Esophagus squamous epithelium (tissue), 5 donors: ENCODE measurements at regions not wholly inside any gene's neighbourhood (a gene's known extent, or its start where the extent isn't known, plus 50 kb on each side); places are given as distances from the start of the nearest gene placed in this dataset.

Experiments
- DNase-seq: peaks from one replicate; lab custom pipeline; 2025; lab: John Stamatoyannopoulos, UW
- H3K27ac ChIP-seq, 4 donors: fragments of 200-600 bp; sonication (generic); one replicate each; pipeline ENCODE4 v1.5.1; 2016 to 2019; ENCODE audit warnings: mild to moderate bottlenecking in 1 of 4
- H3K27me3 ChIP-seq, 4 donors: fragments of 200-600 bp; sonication (generic); 1 replicate in 3 of 4; 2 replicates in 1 of 4; pipeline versions ENCODE4 v1.5.1 to v1.6.0; 2017 to 2021; ENCODE audit warnings: antibody characterized with exemption in 1 of 4
- H3K36me3 ChIP-seq, 3 donors: fragments of 200-600 bp; sonication (generic); one replicate each; pipeline ENCODE4 v1.5.1; 2016 to 2019
- H3K4me1 ChIP-seq, 3 donors: fragments of 200-600 bp; sonication (generic); one replicate each; pipeline ENCODE4 v1.5.1; 2017 to 2019
- H3K4me3 ChIP-seq, 4 donors: fragments of 200-600 bp; sonication (generic); 1 replicate in 3 of 4; 2 replicates in 1 of 4; pipeline ENCODE4 v1.5.1; 2016 to 2019; ENCODE audit warnings: mild to moderate bottlenecking in 2 of 4, moderate library complexity in 1 of 4
- H3K9me3 ChIP-seq, 3 donors: fragments of 200-600 bp; sonication (generic); one replicate each; pipeline ENCODE4 v1.5.1; 2016 to 2019
- CTCF ChIP-seq, 6 experiments: fragments of 450-650 bp in 4 of 6; fragments of 200-600 bp in 2 of 6; sonication (generic) in 2 of 6; IDR thresholded peaks; one replicate each; pipeline ENCODE4 v1.5.1; 2016 to 2019; ENCODE audit warnings: antibody characterized with exemption in 6 of 6, mild to moderate bottlenecking in 4 of 6, moderate library complexity in 4 of 6
- POLR2A ChIP-seq, 4 donors: fragments of 450-650 bp; IDR thresholded peaks; one replicate each; pipeline ENCODE4 v1.6.1; 2017; ENCODE audit warnings: antibody characterized with exemption in 4 of 4, mild to moderate bottlenecking in 4 of 4, moderate library complexity in 3 of 4
- WGBS, 2 donors: methylation state at CpG; one replicate each; pipeline ENCODE4 v1.1.5; 2018; 5-methylcytosine and 5-hydroxymethylcytosine counted together
- intact Hi-C: fragments of 100-400 bp; cut with DNase I; formaldehyde crosslinking; loops from one replicate; pipeline ENCODE4 v1.15.0; 2022
- donor health status: DM: yes; HTN: yes; CAD: no.

GRCh38 chr3:86182606-86183005 lies 808.3 kb downstream of the VGLL3 start:
- TF ChIP-seq POLR2A (IDR thresholded peaks at IDR 0.05) (no peak), CTCF (IDR thresholded peaks at IDR 0.05) (no peak)
- no peaks in the 10 kb centered on the region for H3K36me3 ChIP-seq
- DNase-seq = no peak
- no peak overlapping the region for H3K4me3 ChIP-seq
- no peaks in the 10 kb centered on the region for H3K4me1 ChIP-seq
- intact Hi-C loops = no loop called here
- 68 to 81% methylated on average over 2 of the region's 2 CpGs for WGBS, 2 donors
- H3K27ac ChIP-seq = no peak overlapping the region
- peaks cover 0 to 11% (median 0%) of the 10 kb centered on the region in 3 donors for H3K9me3 ChIP-seq
- no peaks in the 10 kb centered on the region for H3K27me3 ChIP-seq

- DNase-seq = no peak
- Histone ChIP-seq H3K4me3 (no peak overlapping the region), H3K27ac (no peak overlapping the region), H3K36me3 (no peaks in the 10 kb centered on the region), H3K9me3 (peaks cover 0 to 11% (median 0%) of the 10 kb centered on the region in 3 donors), H3K4me1 (no peaks in the 10 kb centered on the region), H3K27me3 (no peaks in the 10 kb centered on the region)
- no peak for TF ChIP-seq POLR2A (IDR thresholded peaks at IDR 0.05)
- no peak for TF ChIP-seq CTCF (IDR thresholded peaks at IDR 0.05)
- 60 to 69% methylated on average over 2 of the region's 2 CpGs for WGBS, 2 donors
- intact Hi-C loops = no loop called here
Measured at GRCh38 chr3:86180696-86181095, 810.3 kb downstream of the VGLL3 start.

GRCh38 chr3:86178095-86178494 lies 812.9 kb downstream of the VGLL3 start:
- no peak overlapping the region for H3K27ac ChIP-seq
- intact Hi-C loops = no loop called here
- peaks cover 0 to under 1% (median 0%) of the 10 kb centered on the region in 3 donors for H3K9me3 ChIP-seq
- H3K27me3 ChIP-seq = no peaks in the 10 kb centered on the region
- no peaks in the 10 kb centered on the region for H3K4me1 ChIP-seq
- DNase-seq = no peak
- no peaks in the 10 kb centered on the region for H3K36me3 ChIP-seq
- WGBS, 2 donors = 81 to 85% methylated on average over 6 of the region's 6 CpGs
- TF ChIP-seq CTCF (IDR thresholded peaks at IDR 0.05) (no peak), POLR2A (IDR thresholded peaks at IDR 0.05) (no peak)
- no peak overlapping the region for H3K4me3 ChIP-seq

- H3K27ac ChIP-seq = no peak overlapping the region
- no peaks in the 10 kb centered on the region for H3K36me3 ChIP-seq
- no peak for DNase-seq
- TF ChIP-seq POLR2A (IDR thresholded peaks at IDR 0.05) (no peak), CTCF (IDR thresholded peaks at IDR 0.05) (no peak)
- intact Hi-C loops = no loop called here
- H3K27me3 ChIP-seq = no peaks in the 10 kb centered on the region
- H3K4me1 ChIP-seq = no peaks in the 10 kb centered on the region
- 75 to 78% methylated on average over 3 of the region's 3 CpGs for WGBS, 2 donors
- no peak overlapping the region for H3K4me3 ChIP-seq
- H3K9me3 ChIP-seq = no peaks in the 10 kb centered on the region
Measured at GRCh38 chr3:86176445-86176784, 814.5 kb downstream of the VGLL3 start.

- no peak for TF ChIP-seq POLR2A (IDR thresholded peaks at IDR 0.05)
- no peak for TF ChIP-seq CTCF (IDR thresholded peaks at IDR 0.05)
- Histone ChIP-seq H3K36me3 (no peaks in the 10 kb centered on the region), H3K4me1 (no peaks in the 10 kb centered on the region), H3K9me3 (no peaks in the 10 kb centered on the region), H3K4me3 (no peak overlapping the region), H3K27ac (no peak overlapping the region), H3K27me3 (no peaks in the 10 kb centered on the region)
- 58 to 64% methylated on average over 7 of the region's 7 CpGs for WGBS, 2 donors
- intact Hi-C loops = no loop called here
- DNase-seq = no peak
Measured at GRCh38 chr3:86175593-86176444, 815.1 kb downstream of the VGLL3 start.
